Liver (tissue), 3 donors: ENCODE measurements at regions not wholly inside any gene's neighbourhood (a gene's known extent, or its start where the extent isn't known, plus 50 kb on each side); places are given as distances from the start of the nearest gene placed in this dataset.

Experiments used
- ATF3 ChIP-seq: IDR thresholded peaks from 2 replicates; pipeline ENCODE4 v1.6.1; 2016; ENCODE audit warnings: antibody characterized with exemption
- EGR1 ChIP-seq, 2 donors: IDR thresholded peaks; 2 replicates each; pipeline ENCODE4 v1.6.1; 2016 to 2018; ENCODE audit warnings: antibody characterized with exemption in 2 of 2, low read depth in 2 of 2
- FOXA1 ChIP-seq: IDR thresholded peaks from 2 replicates; pipeline ENCODE4 v1.6.1; 2016; ENCODE audit warnings: antibody characterized with exemption
- HNF4G ChIP-seq: IDR thresholded peaks from 2 replicates; pipeline ENCODE4 v1.6.1; 2016; ENCODE audit warnings: antibody characterized with exemption
- JUND ChIP-seq, 2 donors: IDR thresholded peaks; 2 replicates each; pipeline ENCODE4 v1.6.1; 2016; ENCODE audit warnings: antibody characterized with exemption in 2 of 2
- NR2F2 ChIP-seq: IDR thresholded peaks from 2 replicates; pipeline ENCODE4 v1.6.1; 2016; ENCODE audit warnings: antibody characterized with exemption
- RXRA ChIP-seq, 2 donors: IDR thresholded peaks; 2 replicates each; pipeline ENCODE4 v1.6.1; 2017 to 2018; ENCODE audit warnings: antibody characterized with exemption in 2 of 2, mild to moderate bottlenecking in 1 of 2
- SP1 ChIP-seq: IDR thresholded peaks from 2 replicates; pipeline ENCODE4 v1.6.1; 2018; ENCODE audit warnings: antibody characterized with exemption, mild to moderate bottlenecking
- TAF1 ChIP-seq: conservative IDR thresholded peaks from 2 replicates; pipeline ENCODE4 v1.6.1; 2016; ENCODE audit warnings: antibody characterized with exemption, mild to moderate bottlenecking
- YY1 ChIP-seq: IDR thresholded peaks from 2 replicates; pipeline ENCODE4 v1.6.1; 2016; ENCODE audit warnings: antibody characterized with exemption, mild to moderate bottlenecking
- ZBTB33 ChIP-seq: IDR thresholded peaks from 2 replicates; pipeline ENCODE4 v1.6.1; 2016; ENCODE audit warnings: antibody characterized with exemption
- TF ChIP-seq, protein P1 (sequence below): fragments of 150-350 bp; IDR thresholded peaks from 2 replicates; pipeline ENCODE4 v1.5.1; 2017; ENCODE audit warnings: improper control_type of control experiment, low read depth, low read length; ENCODE audit not compliant: missing input control
- TF ChIP-seq, protein P2 (sequence below): IDR thresholded peaks from 2 replicates; pipeline ENCODE4 v1.6.1; 2016; ENCODE audit warnings: antibody characterized with exemption
- TF ChIP-seq, protein P3 (sequence below): IDR thresholded peaks from 2 replicates; pipeline ENCODE4 v1.6.1; 2016; ENCODE audit warnings: antibody characterized with exemption, mild to moderate bottlenecking
- donor health status: healthy.
- donor health status: healthy.

- TF ChIP-seq HNF4G: no peak
- no peak for TF ChIP-seq TAF1
- no peak for TF ChIP-seq RXRA (IDR thresholded peaks at IDR 0.05)
- TF ChIP-seq, protein P1, sequence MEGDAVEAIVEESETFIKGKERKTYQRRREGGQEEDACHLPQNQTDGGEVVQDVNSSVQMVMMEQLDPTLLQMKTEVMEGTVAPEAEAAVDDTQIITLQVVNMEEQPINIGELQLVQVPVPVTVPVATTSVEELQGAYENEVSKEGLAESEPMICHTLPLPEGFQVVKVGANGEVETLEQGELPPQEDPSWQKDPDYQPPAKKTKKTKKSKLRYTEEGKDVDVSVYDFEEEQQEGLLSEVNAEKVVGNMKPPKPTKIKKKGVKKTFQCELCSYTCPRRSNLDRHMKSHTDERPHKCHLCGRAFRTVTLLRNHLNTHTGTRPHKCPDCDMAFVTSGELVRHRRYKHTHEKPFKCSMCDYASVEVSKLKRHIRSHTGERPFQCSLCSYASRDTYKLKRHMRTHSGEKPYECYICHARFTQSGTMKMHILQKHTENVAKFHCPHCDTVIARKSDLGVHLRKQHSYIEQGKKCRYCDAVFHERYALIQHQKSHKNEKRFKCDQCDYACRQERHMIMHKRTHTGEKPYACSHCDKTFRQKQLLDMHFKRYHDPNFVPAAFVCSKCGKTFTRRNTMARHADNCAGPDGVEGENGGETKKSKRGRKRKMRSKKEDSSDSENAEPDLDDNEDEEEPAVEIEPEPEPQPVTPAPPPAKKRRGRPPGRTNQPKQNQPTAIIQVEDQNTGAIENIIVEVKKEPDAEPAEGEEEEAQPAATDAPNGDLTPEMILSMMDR: no peak
- no peak for TF ChIP-seq EGR1 (IDR thresholded peaks at IDR 0.05; ENCODE audit: low read depth in 2 of 2)
- no peak for TF ChIP-seq ZBTB33
- no peak for TF ChIP-seq SP1
- no peak for TF ChIP-seq ATF3
- TF ChIP-seq, protein P2, sequence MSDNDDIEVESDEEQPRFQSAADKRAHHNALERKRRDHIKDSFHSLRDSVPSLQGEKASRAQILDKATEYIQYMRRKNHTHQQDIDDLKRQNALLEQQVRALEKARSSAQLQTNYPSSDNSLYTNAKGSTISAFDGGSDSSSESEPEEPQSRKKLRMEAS: no peak
- TF ChIP-seq FOXA1: no peak
- no peak for TF ChIP-seq JUND (IDR thresholded peaks at IDR 0.05)
- no peak for TF ChIP-seq YY1
- TF ChIP-seq, protein P3, sequence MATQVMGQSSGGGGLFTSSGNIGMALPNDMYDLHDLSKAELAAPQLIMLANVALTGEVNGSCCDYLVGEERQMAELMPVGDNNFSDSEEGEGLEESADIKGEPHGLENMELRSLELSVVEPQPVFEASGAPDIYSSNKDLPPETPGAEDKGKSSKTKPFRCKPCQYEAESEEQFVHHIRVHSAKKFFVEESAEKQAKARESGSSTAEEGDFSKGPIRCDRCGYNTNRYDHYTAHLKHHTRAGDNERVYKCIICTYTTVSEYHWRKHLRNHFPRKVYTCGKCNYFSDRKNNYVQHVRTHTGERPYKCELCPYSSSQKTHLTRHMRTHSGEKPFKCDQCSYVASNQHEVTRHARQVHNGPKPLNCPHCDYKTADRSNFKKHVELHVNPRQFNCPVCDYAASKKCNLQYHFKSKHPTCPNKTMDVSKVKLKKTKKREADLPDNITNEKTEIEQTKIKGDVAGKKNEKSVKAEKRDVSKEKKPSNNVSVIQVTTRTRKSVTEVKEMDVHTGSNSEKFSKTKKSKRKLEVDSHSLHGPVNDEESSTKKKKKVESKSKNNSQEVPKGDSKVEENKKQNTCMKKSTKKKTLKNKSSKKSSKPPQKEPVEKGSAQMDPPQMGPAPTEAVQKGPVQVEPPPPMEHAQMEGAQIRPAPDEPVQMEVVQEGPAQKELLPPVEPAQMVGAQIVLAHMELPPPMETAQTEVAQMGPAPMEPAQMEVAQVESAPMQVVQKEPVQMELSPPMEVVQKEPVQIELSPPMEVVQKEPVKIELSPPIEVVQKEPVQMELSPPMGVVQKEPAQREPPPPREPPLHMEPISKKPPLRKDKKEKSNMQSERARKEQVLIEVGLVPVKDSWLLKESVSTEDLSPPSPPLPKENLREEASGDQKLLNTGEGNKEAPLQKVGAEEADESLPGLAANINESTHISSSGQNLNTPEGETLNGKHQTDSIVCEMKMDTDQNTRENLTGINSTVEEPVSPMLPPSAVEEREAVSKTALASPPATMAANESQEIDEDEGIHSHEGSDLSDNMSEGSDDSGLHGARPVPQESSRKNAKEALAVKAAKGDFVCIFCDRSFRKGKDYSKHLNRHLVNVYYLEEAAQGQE: no peak
- no peak for TF ChIP-seq NR2F2
Measured at GRCh38 chr7:131090188-131090587, 237.5 kb upstream of the MKLN1 start.
